Suprapubic skin (tissue), 4 donors: ENCODE measurements at regions not wholly inside any gene's neighbourhood (a gene's known extent, or its start where the extent isn't known, plus 50 kb on each side); places are given as distances from the start of the nearest gene placed in this dataset.
"Not testable (repeated sequence)": the region's sequence is repeated elsewhere in the genome, so short reads cannot be mapped to it uniquely, and the experiment has no call there.

ENCODE experiments used
- DNase-seq, 2 donors: peaks; one replicate each; pipeline ENCODE4 v3.0.0-alpha.2; 2019; ENCODE audit warnings: low spot score in 2 of 2
- H3K27ac ChIP-seq: fragments of 200-600 bp; sonication (generic); one replicate; pipeline ENCODE4 v1.5.1; 2019
- H3K27me3 ChIP-seq: fragments of 200-600 bp; sonication (generic); one replicate; pipeline ENCODE4 v1.5.1; 2019
- H3K36me3 ChIP-seq: fragments of 200-600 bp; sonication (generic); one replicate; pipeline ENCODE4 v1.5.1; 2019
- H3K4me1 ChIP-seq: fragments of 200-600 bp; sonication (generic); one replicate; pipeline ENCODE4 v1.5.1; 2019
- H3K4me3 ChIP-seq: fragments of 200-600 bp; sonication (generic); one replicate; pipeline ENCODE4 v1.5.1; 2019; ENCODE audit warnings: mild to moderate bottlenecking
- H3K9me3 ChIP-seq: fragments of 200-600 bp; sonication (generic); one replicate; pipeline ENCODE4 v1.5.1; 2019
- CTCF ChIP-seq, 2 donors: fragments of 200-600 bp in 1 of 2; fragments of 450-650 bp in 1 of 2; sonication (generic) in 1 of 2; IDR thresholded peaks; one replicate each; pipeline ENCODE4 v1.5.1; 2016 to 2019; ENCODE audit warnings: antibody characterized with exemption in 2 of 2, mild to moderate bottlenecking in 1 of 2, moderate library complexity in 1 of 2
- EP300 ChIP-seq: sonication (generic); formaldehyde crosslinking; IDR thresholded peaks from one replicate; pipeline ENCODE4 v1.6.1; 2017; ENCODE audit warnings: antibody characterized with exemption
- POLR2A ChIP-seq, 2 donors: fragments of 450-650 bp; IDR thresholded peaks; one replicate each; pipeline ENCODE4 v1.6.1; 2017; ENCODE audit warnings: antibody characterized with exemption in 2 of 2, mild to moderate bottlenecking in 2 of 2, moderate library complexity in 2 of 2
- POLR2AphosphoS5 ChIP-seq, 3 donors: sonication (generic); formaldehyde crosslinking; IDR thresholded peaks; one replicate each; pipeline ENCODE4 v1.6.1; 2017; ENCODE audit warnings: antibody characterized with exemption in 3 of 3
- WGBS: methylation state at CpG from one replicate; pipeline ENCODE4 v1.1.5; 2018; 5-methylcytosine and 5-hydroxymethylcytosine counted together

DNA sequence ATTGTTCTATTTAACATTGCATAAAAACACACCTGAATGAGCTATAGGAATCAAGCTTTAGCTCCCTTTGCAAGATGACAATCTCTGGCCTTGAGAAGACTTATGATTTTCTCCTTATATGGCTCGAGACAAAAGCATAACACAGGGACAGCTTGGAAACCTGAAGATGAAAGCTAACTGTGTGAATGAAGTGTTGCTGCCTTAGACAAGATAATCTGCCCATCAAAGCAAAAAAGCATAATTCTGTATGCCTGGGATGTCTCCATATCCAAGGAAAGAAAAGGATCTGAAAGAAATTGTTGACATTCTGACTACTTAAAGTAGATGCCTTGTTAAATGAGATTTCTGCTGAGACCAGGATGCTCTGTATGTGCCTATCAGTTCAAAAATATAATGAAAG is 526.7 kb upstream of the TOM1L1 start:
- TF ChIP-seq POLR2AphosphoS5 (IDR thresholded peaks at IDR 0.05) (no peak), CTCF (IDR thresholded peaks at IDR 0.05) (no peak), EP300 (no peak), POLR2A (IDR thresholded peaks at IDR 0.05) (no peak)

DNA sequence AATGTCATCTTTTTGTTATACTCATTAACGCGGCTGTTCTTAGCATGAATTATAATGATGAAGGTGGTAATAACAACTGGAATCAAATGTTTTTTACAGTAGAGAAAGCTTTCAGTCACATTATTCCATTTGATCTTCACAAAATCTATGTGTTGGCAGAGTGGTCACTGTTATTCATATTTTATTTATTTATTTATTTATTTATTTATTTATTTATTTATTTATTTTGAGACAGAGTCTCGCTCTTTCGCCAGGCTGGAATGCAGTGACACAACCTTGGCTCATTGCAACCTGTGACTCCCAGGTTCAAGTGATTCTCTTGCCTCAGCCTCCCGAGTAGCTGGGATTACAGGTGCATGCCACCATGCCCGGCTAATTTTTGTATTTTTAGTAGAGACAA is 524.2 kb upstream of the TOM1L1 start:
- H3K4me3 ChIP-seq, H3K27me3 ChIP-seq, H3K27ac ChIP-seq, H3K36me3 ChIP-seq, DNase-seq, H3K9me3 ChIP-seq, H3K4me1 ChIP-seq: not testable (repeated sequence)
- 81% methylated on average over 6 of the region's 6 CpGs for WGBS

More for the DNA sequence above, 526.7 kb upstream of the TOM1L1 start:
- no peak for DNase-seq
- Histone ChIP-seq H3K4me1 (no peaks in the 10 kb centered on the region), H3K4me3 (no peak overlapping the region), H3K9me3 (peaks cover 7% of the 10 kb centered on the region), H3K27ac (no peak overlapping the region), H3K36me3 (no peaks in the 10 kb centered on the region), H3K27me3 (no peaks in the 10 kb centered on the region)
- WGBS: 30% methylated on average over 1 of the region's 1 CpG

GRCh38 chr17:54381482-54381881 is 519.2 kb upstream of the TOM1L1 start:
- H3K9me3 ChIP-seq: no peaks in the 10 kb centered on the region
- TF ChIP-seq POLR2A (IDR thresholded peaks at IDR 0.05) (no peak), POLR2AphosphoS5 (IDR thresholded peaks at IDR 0.05) (no peak)
- DNase-seq: no peak
- H3K27ac ChIP-seq: no peak overlapping the region
- H3K36me3 ChIP-seq: no peaks in the 10 kb centered on the region
- H3K27me3 ChIP-seq: no peaks in the 10 kb centered on the region
- WGBS: 92% methylated on average over 3 of the region's 3 CpGs
- no peak overlapping the region for H3K4me3 ChIP-seq
- no peaks in the 10 kb centered on the region for H3K4me1 ChIP-seq

DNA sequence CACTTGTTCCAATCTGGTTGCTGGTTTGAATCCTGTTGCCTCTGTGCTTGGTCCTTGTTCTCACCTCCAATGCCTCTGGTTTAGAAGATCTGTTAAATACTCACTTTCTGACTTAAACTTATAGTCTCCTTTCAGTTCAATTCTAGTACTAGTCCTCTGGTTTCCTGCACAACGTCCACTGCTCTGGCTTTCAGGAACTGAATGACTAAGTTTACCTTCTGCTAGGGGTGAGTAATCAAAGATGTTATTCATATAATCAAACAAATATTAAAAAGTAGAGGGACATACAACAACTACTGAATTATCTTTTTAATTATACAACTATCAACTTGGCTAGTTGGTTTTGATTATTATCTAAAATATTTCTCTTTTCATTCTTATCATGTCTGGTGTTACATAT is 496.4 kb upstream of the TOM1L1 start:
- H3K4me3 ChIP-seq: no peak overlapping the region
- WGBS: 66% methylated on average over 1 of the region's 1 CpG
- no peaks in the 10 kb centered on the region for H3K9me3 ChIP-seq
- peaks cover 2% of the 10 kb centered on the region for H3K4me1 ChIP-seq
- H3K27ac ChIP-seq: no peak overlapping the region
- H3K36me3 ChIP-seq: no peaks in the 10 kb centered on the region
- DNase-seq: no peak
- TF ChIP-seq POLR2A (IDR thresholded peaks at IDR 0.05) (no peak), EP300 (no peak), CTCF (IDR thresholded peaks at IDR 0.05) (no peak), POLR2AphosphoS5 (IDR thresholded peaks at IDR 0.05) (no peak)
- no peaks in the 10 kb centered on the region for H3K27me3 ChIP-seq

DNA sequence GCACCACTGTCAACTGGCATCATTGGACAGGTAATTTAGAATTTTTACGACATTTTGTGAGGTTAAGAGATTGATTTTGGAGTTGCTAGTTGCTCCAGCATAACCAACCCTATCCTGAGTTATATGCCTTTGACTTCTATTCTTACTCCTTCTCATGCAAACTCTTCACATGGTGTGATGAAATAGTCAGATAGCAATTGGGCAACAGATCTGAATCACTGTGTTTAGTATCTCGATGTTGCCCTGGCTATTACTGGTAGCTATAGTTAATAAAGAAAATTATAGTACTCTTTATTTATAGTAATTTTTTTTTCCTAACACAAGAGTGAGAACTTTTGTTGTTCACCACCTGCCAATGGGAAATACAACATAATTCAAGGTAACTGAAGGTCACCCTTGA is 494.8 kb upstream of the TOM1L1 start:
- Histone ChIP-seq H3K4me3 (no peak overlapping the region), H3K27me3 (no peaks in the 10 kb centered on the region), H3K4me1 (peaks cover 2% of the 10 kb centered on the region), H3K36me3 (no peaks in the 10 kb centered on the region), H3K9me3 (no peaks in the 10 kb centered on the region), H3K27ac (no peak overlapping the region)
- no peak for DNase-seq
- no peak for TF ChIP-seq EP300
- no peak for TF ChIP-seq POLR2A (IDR thresholded peaks at IDR 0.05)
- TF ChIP-seq CTCF (IDR thresholded peaks at IDR 0.05): no peak
- no peak for TF ChIP-seq POLR2AphosphoS5 (IDR thresholded peaks at IDR 0.05)
- 83% methylated on average over 2 of the region's 2 CpGs for WGBS

- DNase-seq: no peak
- Histone ChIP-seq H3K27ac (no peak overlapping the region), H3K27me3 (no peaks in the 10 kb centered on the region), H3K36me3 (no peaks in the 10 kb centered on the region), H3K9me3 (no peaks in the 10 kb centered on the region), H3K4me3 (no peak overlapping the region), H3K4me1 (peaks cover 2% of the 10 kb centered on the region)
- 23% methylated on average over 1 of the region's 1 CpG for WGBS
- no peak for TF ChIP-seq CTCF (IDR thresholded peaks at IDR 0.05)
- TF ChIP-seq EP300: no peak
- TF ChIP-seq POLR2AphosphoS5 (IDR thresholded peaks at IDR 0.05): no peak
Observed at GRCh38 chr17:54408731-54409130, 491.9 kb upstream of the TOM1L1 start.
